DND-41 (cell line): ENCODE measurements at regions not wholly inside any gene's neighbourhood (a gene's known extent, or its start where the extent isn't known, plus 50 kb on each side); places are given as distances from the start of the nearest gene placed in this dataset.

Source experiments
- ATAC-seq: fragments of 200-7000 bp; cut with Tn5 transposase; 3 replicates; pipeline ENCODE4 v1.9.1; 2021; ENCODE audit warnings: low read depth; ENCODE audit not compliant: insufficient read depth
- DNase-seq: peaks from one replicate; pipeline ENCODE4 v3.0.0-alpha.2; 2020
- H2AFZ ChIP-seq: 2 replicates; pipeline ENCODE4 v1.6.0; 2012; ENCODE audit warnings: low read depth, low read length
- H3K27ac ChIP-seq: 2 replicates; pipeline ENCODE4 v1.5.1; 2012; ENCODE audit warnings: low read length, inconsistent platforms
- H3K27me3 ChIP-seq: fragments of 200-600 bp; sonication (generic); 2 replicates; pipeline ENCODE4 v1.6.0; 2012; ENCODE audit warnings: low read length, mild to moderate bottlenecking, inconsistent platforms; ENCODE audit not compliant: insufficient read depth, poor library complexity
- H3K36me3 ChIP-seq: 2 replicates; pipeline ENCODE4 v1.5.1; 2012; ENCODE audit warnings: low read length, inconsistent platforms; ENCODE audit not compliant: insufficient read depth
- H3K4me1 ChIP-seq: 2 replicates; pipeline ENCODE4 v1.5.1; 2012; ENCODE audit warnings: mild to moderate bottlenecking, low read length; ENCODE audit not compliant: insufficient read depth
- H3K4me2 ChIP-seq: 2 replicates; pipeline ENCODE4 v1.6.0; 2012; ENCODE audit warnings: mild to moderate bottlenecking, moderate library complexity, low read length, inconsistent platforms; ENCODE audit not compliant: insufficient read depth
- H3K4me3 ChIP-seq, 2 experiments: fragments of 200-600 bp in 1 of 2; shearing (Covaris generic) in 1 of 2; 2 replicates each; pipeline ENCODE4 v1.5.1; 2012 to 2016; ENCODE audit warnings: inconsistent platforms in 2 of 2, low read length in 2 of 2, mild to moderate bottlenecking in 2 of 2, low read depth in 1 of 2, moderate library complexity in 1 of 2
- H3K79me2 ChIP-seq: 2 replicates; pipeline ENCODE4 v1.6.0; 2012; ENCODE audit warnings: low read length, inconsistent platforms; ENCODE audit not compliant: insufficient read depth
- H3K9ac ChIP-seq: 2 replicates; pipeline ENCODE4 v1.6.0; 2012; ENCODE audit warnings: low read depth, mild to moderate bottlenecking, inconsistent platforms, low read length, moderate library complexity
- H3K9me3 ChIP-seq: 2 replicates; pipeline ENCODE4 v1.5.1; 2012; ENCODE audit warnings: low read length, moderate library complexity, mild to moderate bottlenecking, inconsistent platforms; ENCODE audit not compliant: insufficient read depth, severe bottlenecking
- H4K20me1 ChIP-seq: 2 replicates; pipeline ENCODE4 v1.6.0; 2012; ENCODE audit warnings: low read length; ENCODE audit not compliant: insufficient read depth
- CTCF ChIP-seq: IDR thresholded peaks from 2 replicates; pipeline ENCODE4 v1.5.1; 2012; ENCODE audit warnings: borderline replicate concordance, low read length, moderate library complexity, mild to moderate bottlenecking; ENCODE audit not compliant: poor library complexity, severe bottlenecking; ENCODE audit errors: extremely low read depth
- EZH2 ChIP-seq: IDR thresholded peaks from 3 replicates; pipeline ENCODE4 v1.6.1; 2012; ENCODE audit warnings: borderline replicate concordance, low read depth, mild to moderate bottlenecking, moderate library complexity, low read length, inconsistent platforms; ENCODE audit not compliant: severe bottlenecking

DNA sequence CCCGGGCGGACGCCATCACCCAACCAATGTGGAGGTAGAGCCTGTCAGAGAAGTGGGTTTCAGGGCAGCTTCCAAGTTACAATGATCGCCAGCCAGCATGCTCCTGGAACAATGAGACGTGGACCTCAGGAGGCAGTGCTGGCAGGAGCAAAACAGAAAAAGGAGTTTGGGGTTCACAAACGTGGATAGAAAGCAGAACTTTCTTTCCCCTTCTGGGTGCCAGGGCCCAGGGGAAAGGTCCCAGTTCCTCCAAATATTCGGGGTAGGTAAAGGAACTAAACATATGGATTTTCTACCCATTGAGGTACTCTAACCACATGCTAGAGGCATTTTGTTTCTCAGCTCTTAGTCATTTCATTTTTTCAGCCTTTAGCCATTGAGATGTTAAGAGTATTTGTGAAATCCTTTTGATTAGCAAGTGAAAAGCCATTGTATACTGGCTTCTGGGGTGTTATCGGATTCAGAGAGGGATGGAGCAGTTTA lies 488.4 kb upstream of the ADGRL2 start:
- DNase-seq (no peak), ATAC-seq (no peak)
- Histone ChIP-seq H3K36me3 (no peaks in the 10 kb centered on the region), H2AFZ (no peak overlapping the region), H3K4me3 (no peak overlapping the region), H3K9me3 (no peaks in the 10 kb centered on the region), H3K27me3 (no peaks in the 10 kb centered on the region), H3K27ac (no peak overlapping the region), H4K20me1 (no peaks in the 10 kb centered on the region), H3K79me2 (no peaks in the 10 kb centered on the region), H3K4me2 (no peak overlapping the region), H3K9ac (no peak overlapping the region), H3K4me1 (no peaks in the 10 kb centered on the region)
- TF ChIP-seq EZH2 (no peak), CTCF (no peak)

DNA sequence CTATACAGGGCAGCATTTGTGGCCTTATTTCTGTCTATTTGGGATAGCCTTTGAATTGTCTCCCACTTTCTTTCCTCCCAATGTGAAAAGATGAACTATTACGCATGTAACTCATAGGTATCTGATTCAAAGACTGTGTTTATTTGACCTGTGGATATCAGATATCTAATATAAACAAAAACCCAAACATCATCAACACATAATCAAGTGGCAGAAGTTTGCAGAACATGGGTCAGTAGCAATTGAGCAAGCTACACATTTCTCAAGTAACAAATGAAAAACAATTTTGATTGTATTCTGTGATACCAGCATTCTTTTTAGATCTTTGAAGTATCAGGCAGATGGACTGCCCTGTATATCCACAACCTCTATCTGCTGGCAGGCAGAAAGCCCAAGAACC lies 490.5 kb upstream of the ADGRL2 start:
- Histone ChIP-seq H3K4me3 (no peak overlapping the region), H2AFZ (no peak overlapping the region), H3K36me3 (no peaks in the 10 kb centered on the region), H3K4me2 (no peak overlapping the region), H3K27ac (no peak overlapping the region), H3K4me1 (no peaks in the 10 kb centered on the region), H3K9me3 (no peaks in the 10 kb centered on the region), H4K20me1 (no peaks in the 10 kb centered on the region), H3K27me3 (no peaks in the 10 kb centered on the region), H3K79me2 (no peaks in the 10 kb centered on the region), H3K9ac (no peak overlapping the region)
- ATAC-seq = no peak
- no peak for TF ChIP-seq CTCF
- no peak for TF ChIP-seq EZH2
- no peak for DNase-seq

DNA sequence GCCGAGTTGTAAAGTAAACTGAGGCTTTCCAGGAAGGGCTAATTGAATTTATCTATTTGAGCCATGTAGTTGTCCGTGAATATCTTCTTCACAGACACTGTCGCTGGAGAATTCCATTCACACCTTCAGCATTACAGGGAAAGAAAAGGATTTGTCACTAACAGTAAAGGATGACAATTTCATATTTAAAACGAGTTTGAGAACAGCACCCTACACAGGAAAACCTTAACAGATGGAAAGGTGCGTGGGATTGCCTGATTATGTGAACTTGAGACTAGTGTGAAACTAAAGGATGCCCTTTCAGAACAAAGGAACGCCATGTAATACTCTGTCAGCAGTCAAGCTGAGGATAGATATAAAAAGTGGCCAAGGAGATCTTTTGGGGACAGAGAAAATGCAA lies 492.5 kb upstream of the ADGRL2 start:
- Histone ChIP-seq H3K4me3 (no peak overlapping the region), H3K4me2 (no peak overlapping the region), H4K20me1 (no peaks in the 10 kb centered on the region), H3K9ac (no peak overlapping the region), H3K27ac (no peak overlapping the region), H3K4me1 (no peaks in the 10 kb centered on the region), H3K79me2 (no peaks in the 10 kb centered on the region), H3K27me3 (no peaks in the 10 kb centered on the region), H3K36me3 (no peaks in the 10 kb centered on the region), H2AFZ (no peak overlapping the region), H3K9me3 (no peaks in the 10 kb centered on the region)
- ATAC-seq (no peak), DNase-seq (no peak)
- TF ChIP-seq CTCF (no peak), EZH2 (no peak)

- ATAC-seq = no peak
- Histone ChIP-seq H3K9ac (no peak overlapping the region), H3K27me3 (no peaks in the 10 kb centered on the region), H3K79me2 (no peaks in the 10 kb centered on the region), H3K4me1 (no peaks in the 10 kb centered on the region), H3K4me2 (no peak overlapping the region), H3K9me3 (no peaks in the 10 kb centered on the region), H3K27ac (no peak overlapping the region), H2AFZ (no peak overlapping the region), H3K4me3 (no peak overlapping the region), H3K36me3 (no peaks in the 10 kb centered on the region), H4K20me1 (no peaks in the 10 kb centered on the region)
- TF ChIP-seq EZH2 = no peak
- TF ChIP-seq CTCF = no peak
- no peak for DNase-seq
Measured at GRCh38 chr1:81307786-81308185, 492.9 kb upstream of the ADGRL2 start.
